ENCODE measurements at regions not wholly inside any gene's neighbourhood (a gene's known extent, or its start where the extent isn't known, plus 50 kb on each side); places are given as distances from the start of the nearest gene placed in this dataset.

DNA sequence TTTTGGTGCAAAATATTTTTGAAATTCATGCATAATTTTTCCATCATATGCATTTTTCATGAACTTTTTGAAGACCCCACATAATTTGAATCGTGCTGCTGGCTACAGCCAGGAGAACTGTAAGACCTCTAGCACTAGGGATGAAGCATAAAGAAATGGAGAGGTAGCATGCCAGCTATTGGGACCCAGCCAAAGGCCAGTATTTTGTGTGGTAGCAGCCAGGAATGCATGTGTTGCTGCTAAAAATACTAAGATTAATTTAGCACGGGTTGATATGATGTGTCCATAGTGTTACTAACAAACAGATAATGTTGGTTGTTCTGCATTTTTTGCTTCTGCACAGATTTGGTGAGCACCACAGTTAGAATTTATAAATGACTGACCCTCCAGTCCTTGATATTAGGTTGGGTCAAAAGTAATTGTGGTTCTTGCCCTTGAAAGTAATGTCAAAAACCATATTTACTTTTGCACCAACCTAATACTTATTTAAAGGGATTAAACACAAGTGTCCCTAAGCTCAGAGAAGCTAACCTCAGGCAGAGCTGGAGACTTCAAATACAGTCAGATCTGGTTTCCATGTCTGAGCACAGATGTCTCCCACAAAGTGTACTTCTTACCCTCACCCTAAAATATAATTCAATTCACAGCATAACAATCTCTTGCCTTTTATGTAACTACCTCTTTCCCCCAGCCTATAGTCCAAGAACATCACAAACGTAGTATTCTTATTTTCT is 54.1 kb upstream of the NPSR1 start:
- no peak for DNase-seq (ENCODE audit: low read depth)

Measured in fibroblast of gingiva (primary cell).